DMS153 treated with DMSO at 0.1 percent for 48 hours (cell line): ENCODE measurements at regions not wholly inside any gene's neighbourhood (a gene's known extent, or its start where the extent isn't known, plus 50 kb on each side); places are given as distances from the start of the nearest gene placed in this dataset.

ENCODE experiments used
- DNase-seq: peaks from one replicate; lab custom pipeline; 2025; ENCODE audit not compliant: unreplicated experiment; lab: John Stamatoyannopoulos, UW

- no peak for DNase-seq
Observed at GRCh38 chr6:166877906-166878305, 78.4 kb downstream of the RNASET2 start.

- no peak for DNase-seq
Observed at GRCh38 chr6:166877349-166877748, 79.0 kb downstream of the RNASET2 start.

DNA sequence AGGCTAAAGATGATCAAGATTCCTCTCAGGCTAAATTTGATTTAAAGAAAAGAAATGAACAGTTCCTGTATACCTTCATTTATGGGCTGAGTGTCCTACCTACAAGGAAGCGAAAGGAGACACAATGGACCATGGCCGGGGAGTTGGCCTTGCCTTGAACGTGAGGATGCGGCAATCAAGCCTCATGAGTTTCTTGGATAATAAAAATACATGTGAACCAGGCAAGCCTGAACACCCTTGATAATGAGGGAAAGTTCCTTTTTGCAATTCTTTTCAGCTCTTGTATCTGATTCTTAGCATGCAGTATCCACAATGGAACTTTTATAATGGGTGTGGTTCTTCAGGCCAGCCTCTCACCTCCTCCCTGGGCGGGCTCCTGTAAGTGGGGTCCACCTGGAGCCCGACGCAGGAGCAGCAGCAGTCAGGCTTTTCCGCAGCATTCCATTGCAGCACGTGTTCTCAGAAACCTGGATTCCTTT lies 83.8 kb downstream of the RNASET2 start:
- no peak for DNase-seq

DNA sequence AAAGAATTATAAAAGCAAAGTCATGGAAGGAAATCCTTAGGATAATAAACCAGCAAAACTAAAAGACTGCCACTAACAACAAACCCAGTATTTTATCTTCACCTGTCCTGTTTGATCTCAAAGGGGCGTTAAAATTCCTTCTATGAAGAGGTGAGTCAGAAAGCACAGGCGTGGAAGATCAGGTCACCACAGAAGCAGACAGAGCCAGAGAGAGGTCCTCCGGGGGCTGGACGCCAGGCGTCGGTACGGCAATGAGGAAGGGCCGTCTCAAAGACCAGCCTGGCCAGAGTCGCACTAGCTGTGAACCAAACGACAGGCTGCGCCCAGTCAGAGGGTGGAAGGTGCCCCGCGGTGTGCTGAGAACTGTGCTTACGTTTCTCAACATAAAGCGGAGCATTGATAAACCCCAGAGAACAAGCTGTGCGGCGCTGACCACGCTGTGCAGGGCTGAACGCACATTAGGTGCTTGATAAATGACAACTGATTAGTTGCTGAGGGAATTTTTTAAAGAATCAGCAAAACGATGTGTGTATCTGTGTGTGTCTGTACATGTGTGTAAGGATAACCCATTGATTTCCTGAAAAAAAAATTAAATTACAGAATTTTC lies 85.6 kb downstream of the RNASET2 start:
- DNase-seq = no peak

DNA sequence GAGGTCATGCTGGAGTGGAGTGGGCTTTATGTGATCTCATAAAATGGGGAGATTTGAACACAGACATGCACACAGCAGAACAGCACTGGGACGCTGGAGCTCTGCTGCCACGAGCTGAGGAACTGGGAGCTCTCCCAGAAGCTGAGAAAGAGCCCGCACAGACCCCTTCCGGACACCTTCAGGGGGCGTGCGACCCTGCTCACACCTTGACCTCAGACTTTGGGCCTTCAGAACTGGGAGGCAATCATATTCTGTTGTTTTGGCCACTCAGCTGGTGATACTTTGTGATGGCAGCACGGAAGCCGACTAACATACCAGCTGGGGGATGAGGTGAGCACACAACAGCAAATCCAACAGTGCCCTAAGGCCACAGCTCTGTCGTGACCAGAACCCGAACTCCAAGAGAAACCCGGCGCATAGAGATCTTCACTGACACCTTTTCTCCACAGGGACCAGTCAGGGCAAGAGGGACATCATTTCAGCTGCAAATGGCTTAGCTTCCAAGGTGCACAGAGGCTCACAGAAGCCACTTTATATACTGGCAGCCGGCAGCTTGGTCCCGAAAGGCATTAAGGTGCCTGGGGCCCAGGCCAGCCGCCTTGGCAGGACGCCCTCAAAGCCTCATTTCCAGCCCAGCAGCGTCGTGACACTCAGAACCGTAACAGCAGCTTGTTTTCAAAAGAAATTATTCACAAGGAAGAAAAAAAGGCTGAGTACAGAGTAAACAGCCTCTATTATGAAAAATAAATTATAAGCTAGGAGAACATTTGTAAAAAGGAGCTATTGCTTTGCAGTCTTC lies 89.3 kb downstream of the RNASET2 start:
- no peak for DNase-seq

DNA sequence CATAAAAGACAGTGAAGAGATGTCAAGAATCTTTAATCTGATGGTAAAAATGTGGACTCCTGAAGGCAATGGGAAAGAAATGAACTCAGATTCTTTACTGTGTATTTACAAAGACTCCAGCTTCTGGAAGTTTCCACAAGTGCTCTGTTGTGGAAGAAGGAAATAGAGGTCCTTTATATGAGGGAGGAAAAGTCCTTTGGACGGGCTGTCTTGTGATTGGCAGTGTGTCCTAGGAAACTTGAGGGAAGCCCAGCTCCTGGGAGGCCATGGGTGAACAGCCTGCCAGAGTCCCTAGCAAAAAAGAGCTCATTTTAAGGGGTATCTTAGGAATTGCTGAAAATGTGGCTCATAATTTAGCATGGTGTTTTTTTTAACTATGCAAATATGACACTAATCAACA lies 92.0 kb downstream of the RNASET2 start:
- DNase-seq = no peak

- DNase-seq = no peak
Observed at GRCh38 chr6:166862978-166863530, 93.3 kb downstream of the RNASET2 start.

DNA sequence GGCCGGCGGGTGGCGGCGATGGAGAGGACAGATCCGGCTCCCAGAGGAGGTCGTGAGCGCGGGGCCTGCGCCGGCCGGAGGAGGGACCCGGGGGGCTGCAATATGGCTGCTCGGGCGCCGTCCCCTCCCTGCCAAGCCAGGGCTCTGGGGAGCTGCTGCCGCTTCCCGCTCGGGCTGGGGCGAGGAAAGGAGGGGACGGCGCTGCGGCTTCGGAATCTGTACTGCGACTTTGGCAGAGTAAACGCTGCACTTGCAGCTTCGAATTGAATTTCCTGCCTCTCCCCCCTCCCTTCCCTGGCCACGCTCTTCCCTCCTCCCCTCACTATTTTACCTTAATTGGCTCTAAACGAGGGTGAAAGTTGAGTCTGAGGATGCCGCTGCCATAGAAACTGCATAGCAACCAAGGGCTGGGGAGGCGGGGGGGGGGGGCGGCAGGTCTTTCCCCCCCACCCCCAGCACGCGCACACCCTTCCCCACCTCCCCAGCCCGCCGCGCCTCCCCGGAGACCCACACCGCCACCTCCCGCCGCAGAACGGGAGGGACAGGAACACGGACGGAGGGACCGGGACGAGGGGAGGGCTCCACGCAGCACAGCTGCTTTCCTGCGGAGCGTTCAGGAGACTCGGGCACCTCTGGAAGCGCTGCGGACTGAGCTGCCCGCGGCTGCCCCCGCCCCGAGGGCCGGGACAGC lies 93.9 kb downstream of the RNASET2 start:
- DNase-seq = no peak

DNA sequence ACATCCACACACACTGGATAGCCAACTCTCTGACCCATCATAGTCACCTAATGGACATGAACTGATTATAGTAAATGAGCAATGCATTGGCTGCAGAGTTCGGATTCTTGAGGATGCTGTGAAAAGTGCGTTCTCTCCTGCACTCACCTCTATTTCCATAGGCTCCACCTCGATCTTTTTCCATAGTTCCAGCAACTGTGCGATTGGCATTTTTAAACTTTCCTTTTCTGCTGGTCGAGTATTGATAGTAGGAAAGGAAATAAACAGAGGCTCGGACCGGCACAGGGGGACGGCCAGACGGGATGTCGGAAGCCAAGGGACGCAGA lies 94.4 kb downstream of the RNASET2 start:
- DNase-seq = no peak

GRCh38 chr6:166861304-166861703 lies 95.0 kb downstream of the RNASET2 start:
- DNase-seq = no peak

DNA sequence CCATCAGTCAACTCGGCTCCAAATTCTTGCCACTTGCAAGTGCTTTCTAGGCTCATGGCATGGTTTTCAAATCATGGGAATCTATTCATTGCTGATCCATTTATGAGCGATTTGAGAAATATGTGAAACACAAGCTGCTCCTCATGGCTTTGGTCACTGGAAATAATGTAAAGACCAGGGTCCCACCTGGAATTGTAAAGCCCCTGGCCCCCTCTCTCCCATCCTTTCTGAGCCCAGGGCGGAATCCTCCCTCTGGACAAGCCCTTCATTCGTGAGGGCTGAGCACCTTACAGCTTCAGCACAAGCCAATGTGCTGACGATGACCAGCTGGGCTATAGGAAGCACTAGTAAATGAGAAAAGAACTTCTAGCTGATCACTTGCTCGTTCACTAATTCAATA lies 96.0 kb downstream of the RNASET2 start:
- DNase-seq = no peak

DNA sequence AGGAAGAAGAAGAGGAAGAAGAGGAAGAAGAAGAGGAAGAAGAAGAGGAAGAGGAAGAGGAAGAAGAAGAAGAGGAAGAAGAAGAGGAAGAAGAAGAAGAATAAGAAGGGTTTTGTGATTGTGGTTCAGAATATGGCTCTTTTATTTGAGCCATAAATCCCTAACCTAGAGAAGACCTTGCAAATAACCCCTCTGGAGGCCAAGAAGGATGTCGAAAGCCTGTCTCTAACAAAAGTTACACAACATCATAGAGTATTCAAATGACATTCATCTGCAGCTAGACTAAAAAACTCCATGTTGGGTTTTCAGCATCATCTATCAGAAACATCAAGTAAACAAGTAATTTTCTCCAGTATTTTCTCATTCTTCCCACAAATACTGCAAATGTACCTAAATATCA lies 100.9 kb downstream of the RNASET2 start:
- no peak for DNase-seq

DNA sequence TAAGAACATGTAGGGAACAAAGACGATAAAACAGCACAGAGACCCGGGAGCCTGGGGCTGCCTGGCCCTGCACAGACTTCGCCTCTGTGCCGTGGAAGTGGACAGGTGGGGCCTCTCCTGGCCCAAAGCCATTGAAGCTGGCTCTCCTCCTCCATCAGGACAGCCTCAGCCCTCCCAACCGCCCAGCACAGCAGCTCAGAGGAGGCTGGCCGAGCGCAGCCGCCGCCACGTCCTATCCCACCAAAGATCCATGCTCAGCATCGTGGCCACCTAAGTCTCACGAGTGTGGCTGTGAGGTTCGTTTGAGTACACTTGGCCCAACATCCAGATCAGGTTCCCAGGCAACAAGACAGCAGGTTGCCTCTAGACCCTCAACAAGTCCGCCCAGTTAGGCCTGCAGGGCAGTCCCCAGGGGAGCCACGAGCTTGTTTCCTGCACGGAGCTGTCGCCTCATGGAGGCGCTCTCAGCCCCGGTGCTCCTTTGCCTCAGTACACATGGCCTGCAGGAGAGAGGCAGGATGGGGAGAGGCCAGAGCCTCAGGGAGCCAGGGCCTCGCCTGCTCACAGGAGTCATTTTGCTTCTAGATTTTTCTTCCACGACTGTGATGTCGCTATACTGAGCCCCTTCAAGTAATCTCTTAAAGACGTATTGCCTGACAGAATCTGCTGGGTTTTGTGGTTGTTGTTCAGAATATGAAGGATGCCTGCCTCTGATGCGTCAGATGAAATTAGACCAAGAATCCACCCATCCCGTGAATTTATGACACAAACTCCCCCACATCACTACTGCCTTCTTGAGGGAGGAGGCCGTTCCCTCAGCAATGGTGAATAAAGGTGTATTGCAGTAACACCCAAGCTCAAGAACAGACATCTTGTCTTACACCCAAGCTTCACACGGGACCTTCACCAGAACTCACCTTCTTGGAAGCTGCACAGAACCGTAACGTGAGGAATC lies 102.7 kb downstream of the RNASET2 start:
- DNase-seq = no peak

- DNase-seq = no peak
Observed at GRCh38 chr6:166852451-166852975, 103.8 kb downstream of the RNASET2 start.

DNA sequence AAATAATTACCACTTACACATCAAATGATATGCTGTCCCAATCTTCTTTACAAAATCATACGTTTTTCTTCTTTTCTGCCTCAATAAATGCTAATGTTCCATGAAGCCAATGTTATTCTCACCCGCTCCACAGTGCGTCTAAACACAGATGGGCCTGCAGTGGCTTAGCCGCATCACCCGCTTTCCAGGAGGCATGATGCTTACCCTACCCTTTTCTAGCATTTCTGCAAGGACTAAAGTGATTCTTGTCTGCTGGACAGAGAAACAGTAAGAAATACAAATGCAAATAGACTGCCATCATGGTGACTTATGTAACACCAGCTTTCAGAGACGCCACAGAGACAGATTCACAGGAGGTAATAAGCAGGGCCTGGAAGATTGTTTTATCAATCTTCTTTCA lies 104.4 kb downstream of the RNASET2 start:
- no peak for DNase-seq

DNA sequence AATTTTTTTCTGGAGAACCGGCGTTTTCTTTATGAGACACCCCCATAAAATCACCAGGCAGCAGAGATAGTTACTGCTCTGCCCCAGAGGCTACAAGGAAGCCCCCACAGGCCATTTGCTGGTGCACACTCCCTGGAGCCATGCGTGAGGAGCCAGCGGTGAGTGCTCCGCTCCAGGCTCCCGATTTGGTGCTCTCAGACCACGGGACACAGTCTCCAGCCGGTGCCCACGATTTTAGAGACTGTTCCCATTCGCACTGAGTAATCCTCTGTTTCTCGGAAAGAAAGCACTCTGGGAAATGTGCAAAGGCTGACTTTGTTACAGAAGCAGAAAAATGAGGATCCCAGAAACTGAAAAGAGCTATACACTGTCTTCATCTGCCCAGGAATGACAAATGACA lies 104.9 kb downstream of the RNASET2 start:
- no peak for DNase-seq

DNA sequence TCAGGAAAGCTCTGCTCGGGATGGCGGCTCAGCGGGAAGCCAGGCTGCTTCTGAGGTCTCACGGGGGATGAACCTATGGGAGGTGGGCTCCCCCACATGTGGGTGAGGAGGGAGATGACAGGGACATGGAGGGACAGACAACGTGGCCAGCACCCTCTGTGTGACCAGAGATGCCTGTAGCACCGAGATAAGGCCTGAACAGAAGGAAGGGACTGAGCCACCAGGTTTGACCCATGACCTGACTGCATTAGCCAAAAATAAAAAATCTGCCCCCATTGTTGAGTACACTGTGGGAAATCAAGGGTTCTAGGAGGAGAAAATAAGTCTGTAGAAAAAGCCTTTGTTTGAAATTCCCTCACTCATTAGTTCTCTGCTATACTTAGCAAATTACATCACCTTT lies 105.7 kb downstream of the RNASET2 start:
- DNase-seq = no peak

DNA sequence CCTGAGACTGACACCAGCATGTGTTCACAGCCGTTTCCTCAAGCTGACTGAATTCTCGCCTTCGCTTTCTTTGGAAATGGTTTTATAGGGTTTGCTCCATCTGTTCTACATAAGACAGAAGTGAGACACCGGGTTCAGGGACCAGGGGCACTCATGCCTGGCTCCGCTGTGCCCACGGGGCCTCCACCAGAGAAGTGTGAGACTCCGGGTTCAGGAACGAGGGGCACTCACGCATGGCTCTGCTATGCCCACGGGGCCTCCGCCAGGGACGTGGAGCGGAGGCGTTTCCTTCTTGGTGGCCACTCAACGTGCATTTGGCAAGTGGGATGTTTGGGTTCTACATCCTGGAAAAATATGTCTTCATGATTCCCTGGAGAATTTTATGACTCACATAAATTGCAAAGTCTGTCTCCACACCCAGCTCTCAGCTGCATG lies 106.6 kb downstream of the RNASET2 start:
- DNase-seq = no peak

GRCh38 chr6:166848979-166849748 lies 107.2 kb downstream of the RNASET2 start:
- no peak for DNase-seq
